RWPE1 (cell line): ENCODE measurements at regions not wholly inside any gene's neighbourhood (a gene's known extent, or its start where the extent isn't known, plus 50 kb on each side); places are given as distances from the start of the nearest gene placed in this dataset.

ENCODE experiments used
- CTCF ChIA-PET: fragments of 350-600 bp; sonication (Branson Sonifier 250); formaldehyde crosslinking; extraction: SDS; loops from one replicate; lab custom pipeline; 2021; lab: Yijun Ruan, JAX
- POLR2A ChIA-PET: fragments of 400-600 bp; formaldehyde crosslinking; extraction: SDS; loops from one replicate; lab custom pipeline; 2020; ENCODE audit warnings: antibody characterized with exemption; ENCODE audit not compliant: low non-redundant PET; lab: Yijun Ruan, JAX
- DNase-seq: peaks from one replicate; pipeline ENCODE4 v3.0.0; 2012; ENCODE audit warnings: low spot score
- H3K27ac ChIP-seq: fragments of 450-650 bp; 2 replicates; pipeline ENCODE4 v1.5.1; 2017
- CTCF ChIP-seq: fragments of 450-650 bp; conservative IDR thresholded peaks from 2 replicates; pipeline ENCODE4 v1.5.1; 2017; ENCODE audit warnings: low read depth, mild to moderate bottlenecking

GRCh38 chr20:7269452-7269851, 502.0 kb downstream of the BMP2 start:
- DNase-seq, result no peak
- ChIA-PET CTCF (no interaction called here), POLR2A (no interaction called here)
- TF ChIP-seq CTCF, result no peak
- no peak overlapping the region for H3K27ac ChIP-seq

GRCh38 chr20:7272512-7272911, 505.0 kb downstream of the BMP2 start:
- TF ChIP-seq CTCF, result peak; percentile 19; the same call in 1 of the 2 replicates
- no peak overlapping the region for H3K27ac ChIP-seq
- POLR2A ChIA-PET, result no interaction called here
- no peak for DNase-seq
- CTCF ChIA-PET, result interaction anchor here (0.5 kb wide), 1 partner anchor 1006 kb away, joined by 5 read pairs; no protein-coding TSS in a partner anchor

- ChIA-PET POLR2A (no interaction called here), CTCF (interaction anchor here (0.6 to 0.7 kb wide), 2 partner anchors 246 to 481 kb away, joined by 3 to 5 read pairs; no protein-coding TSS in a partner anchor)
- no peak for DNase-seq
- no peak for TF ChIP-seq CTCF
- no peak overlapping the region for H3K27ac ChIP-seq
Measured at GRCh38 chr20:7274870-7275269, 507.4 kb downstream of the BMP2 start.

GRCh38 chr20:7275645-7276237, 508.3 kb downstream of the BMP2 start:
- H3K27ac ChIP-seq, result no peak overlapping the region
- DNase-seq, result no peak
- no peak for TF ChIP-seq CTCF
- ChIA-PET CTCF (interaction anchor here (0.7 to 1.0 kb wide), 3 partner anchors 10 to 482 kb away, joined by 3 to 5 read pairs (median 3); no protein-coding TSS in a partner anchor), POLR2A (no interaction called here)

GRCh38 chr20:7285918-7286556, 518.6 kb downstream of the BMP2 start:
- POLR2A ChIA-PET, result no interaction called here

More at GRCh38 chr20:7285918-7286556, 518.6 kb downstream of the BMP2 start:
- H3K27ac ChIP-seq, result no peak overlapping the region
- CTCF ChIA-PET, result interaction anchor here (0.5 to 1.2 kb wide), 18 partner anchors 10 to 1021 kb away, joined by 3 to 11 read pairs (median 3); no protein-coding TSS in a partner anchor
- DNase-seq, result peak; percentile 65
- peak; percentile 94 for TF ChIP-seq CTCF
